GM12891 (cell line): ENCODE measurements at regions not wholly inside any gene's neighbourhood (a gene's known extent, or its start where the extent isn't known, plus 50 kb on each side); places are given as distances from the start of the nearest gene placed in this dataset.

Experiments
- POLR2A ChIP-seq: IDR thresholded peaks from 2 replicates; pipeline ENCODE4 v1.6.1; 2011; ENCODE audit warnings: low read depth, low read length, control low read depth
- POU2F2 ChIP-seq: IDR thresholded peaks from 2 replicates; pipeline ENCODE4 v1.6.1; 2011; ENCODE audit warnings: low read depth, mild to moderate bottlenecking, control low read depth, low read length, moderate library complexity

DNA sequence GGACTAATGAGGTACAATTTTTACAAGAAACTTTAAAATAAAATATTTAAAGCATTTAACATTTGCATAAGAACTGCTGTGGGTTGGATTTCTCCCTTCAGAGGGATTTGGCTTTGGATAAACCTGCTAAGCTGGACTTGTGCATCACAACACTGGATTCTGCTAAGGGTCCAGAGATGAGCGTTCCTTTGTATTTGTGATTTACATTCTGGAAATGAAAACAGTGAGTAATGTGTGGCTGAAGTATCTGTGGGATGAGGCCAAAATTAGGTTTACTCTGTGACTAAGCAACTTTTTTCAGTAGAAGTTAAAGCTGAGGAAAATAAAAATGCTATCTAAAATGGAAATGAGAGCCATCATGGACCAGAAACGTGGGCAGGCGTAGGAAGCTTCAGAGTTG, 494.3 kb downstream of the EPM2A start:
- TF ChIP-seq POLR2A: no peak
- TF ChIP-seq POU2F2: no peak
